WTC11 (cell line): ENCODE measurements at regions not wholly inside any gene's neighbourhood (a gene's known extent, or its start where the extent isn't known, plus 50 kb on each side); places are given as distances from the start of the nearest gene placed in this dataset.

ENCODE experiments used
- E2F5 ChIP-seq: sonication (generic); formaldehyde crosslinking; IDR thresholded peaks from 2 replicates; pipeline ENCODE4 v1.8.1; 2022; ENCODE audit warnings: mild to moderate bottlenecking, moderate library complexity, missing genetic modification reagents
- IRF1 ChIP-seq: sonication (generic); formaldehyde crosslinking; IDR thresholded peaks from 2 replicates; pipeline ENCODE4 v1.8.0; 2023; ENCODE audit warnings: missing genetic modification reagents
- ZNF423 ChIP-seq: fragments of 250-450 bp; sonication (Bioruptor Pico); IDR thresholded peaks from 2 replicates; pipeline ENCODE4 v2.1.2; 2022; ENCODE audit warnings: mild to moderate bottlenecking, moderate library complexity
- TF ChIP-seq, protein P1 (sequence below): sonication (generic); formaldehyde crosslinking; IDR thresholded peaks from 2 replicates; pipeline ENCODE4 v1.8.0; 2022; ENCODE audit warnings: missing genetic modification reagents
- TF ChIP-seq, protein P2 (sequence below): fragments of 200-600 bp; IDR thresholded peaks from 2 replicates; pipeline ENCODE4 v1.8.0; 2022; ENCODE audit warnings: antibody characterized with exemption

DNA sequence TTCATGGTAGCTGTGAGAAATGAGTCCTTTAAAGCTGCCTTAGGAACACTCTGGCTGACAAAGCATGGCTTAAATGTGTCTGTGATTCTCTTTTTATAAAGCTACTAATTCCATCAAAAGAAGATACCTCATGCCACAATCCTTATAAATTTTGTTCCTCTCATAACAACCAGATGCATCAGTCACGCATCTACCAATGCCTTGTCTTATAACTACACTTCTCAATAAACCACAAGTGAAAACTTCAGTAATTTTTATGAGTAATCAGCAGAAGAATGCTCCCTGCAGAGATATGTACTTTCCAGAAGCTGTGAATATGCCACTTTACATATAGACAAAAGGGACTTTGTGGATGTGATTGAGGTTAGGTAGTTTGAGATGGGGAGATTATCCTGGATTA lies 147.8 kb downstream of the SUCLA2 start:
- TF ChIP-seq E2F5 (CRISPR knock-in tag) (no peak), IRF1 (CRISPR knock-in tag) (no peak), ZNF423 (CRISPR knock-in tag) (no peak)
- TF ChIP-seq, protein P1, sequence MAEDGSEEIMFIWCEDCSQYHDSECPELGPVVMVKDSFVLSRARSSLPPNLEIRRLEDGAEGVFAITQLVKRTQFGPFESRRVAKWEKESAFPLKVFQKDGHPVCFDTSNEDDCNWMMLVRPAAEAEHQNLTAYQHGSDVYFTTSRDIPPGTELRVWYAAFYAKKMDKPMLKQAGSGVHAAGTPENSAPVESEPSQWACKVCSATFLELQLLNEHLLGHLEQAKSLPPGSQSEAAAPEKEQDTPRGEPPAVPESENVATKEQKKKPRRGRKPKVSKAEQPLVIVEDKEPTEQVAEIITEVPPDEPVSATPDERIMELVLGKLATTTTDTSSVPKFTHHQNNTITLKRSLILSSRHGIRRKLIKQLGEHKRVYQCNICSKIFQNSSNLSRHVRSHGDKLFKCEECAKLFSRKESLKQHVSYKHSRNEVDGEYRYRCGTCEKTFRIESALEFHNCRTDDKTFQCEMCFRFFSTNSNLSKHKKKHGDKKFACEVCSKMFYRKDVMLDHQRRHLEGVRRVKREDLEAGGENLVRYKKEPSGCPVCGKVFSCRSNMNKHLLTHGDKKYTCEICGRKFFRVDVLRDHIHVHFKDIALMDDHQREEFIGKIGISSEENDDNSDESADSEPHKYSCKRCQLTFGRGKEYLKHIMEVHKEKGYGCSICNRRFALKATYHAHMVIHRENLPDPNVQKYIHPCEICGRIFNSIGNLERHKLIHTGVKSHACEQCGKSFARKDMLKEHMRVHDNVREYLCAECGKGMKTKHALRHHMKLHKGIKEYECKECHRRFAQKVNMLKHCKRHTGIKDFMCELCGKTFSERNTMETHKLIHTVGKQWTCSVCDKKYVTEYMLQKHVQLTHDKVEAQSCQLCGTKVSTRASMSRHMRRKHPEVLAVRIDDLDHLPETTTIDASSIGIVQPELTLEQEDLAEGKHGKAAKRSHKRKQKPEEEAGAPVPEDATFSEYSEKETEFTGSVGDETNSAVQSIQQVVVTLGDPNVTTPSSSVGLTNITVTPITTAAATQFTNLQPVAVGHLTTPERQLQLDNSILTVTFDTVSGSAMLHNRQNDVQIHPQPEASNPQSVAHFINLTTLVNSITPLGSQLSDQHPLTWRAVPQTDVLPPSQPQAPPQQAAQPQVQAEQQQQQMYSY (CRISPR knock-in tag), result no peak
- TF ChIP-seq, protein P2, sequence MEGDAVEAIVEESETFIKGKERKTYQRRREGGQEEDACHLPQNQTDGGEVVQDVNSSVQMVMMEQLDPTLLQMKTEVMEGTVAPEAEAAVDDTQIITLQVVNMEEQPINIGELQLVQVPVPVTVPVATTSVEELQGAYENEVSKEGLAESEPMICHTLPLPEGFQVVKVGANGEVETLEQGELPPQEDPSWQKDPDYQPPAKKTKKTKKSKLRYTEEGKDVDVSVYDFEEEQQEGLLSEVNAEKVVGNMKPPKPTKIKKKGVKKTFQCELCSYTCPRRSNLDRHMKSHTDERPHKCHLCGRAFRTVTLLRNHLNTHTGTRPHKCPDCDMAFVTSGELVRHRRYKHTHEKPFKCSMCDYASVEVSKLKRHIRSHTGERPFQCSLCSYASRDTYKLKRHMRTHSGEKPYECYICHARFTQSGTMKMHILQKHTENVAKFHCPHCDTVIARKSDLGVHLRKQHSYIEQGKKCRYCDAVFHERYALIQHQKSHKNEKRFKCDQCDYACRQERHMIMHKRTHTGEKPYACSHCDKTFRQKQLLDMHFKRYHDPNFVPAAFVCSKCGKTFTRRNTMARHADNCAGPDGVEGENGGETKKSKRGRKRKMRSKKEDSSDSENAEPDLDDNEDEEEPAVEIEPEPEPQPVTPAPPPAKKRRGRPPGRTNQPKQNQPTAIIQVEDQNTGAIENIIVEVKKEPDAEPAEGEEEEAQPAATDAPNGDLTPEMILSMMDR, result no peak
